ENCODE measurements at regions not wholly inside any gene's neighbourhood (a gene's known extent, or its start where the extent isn't known, plus 50 kb on each side); places are given as distances from the start of the nearest gene placed in this dataset.

GRCh38 chr10:56596257-56596656 is 235.2 kb upstream of the ZWINT start:
- no peak for ATAC-seq
- TF ChIP-seq CSDC2 (CRISPR knock-in tag; IDR thresholded peaks at IDR 0.05) (no peak), POU6F1 (CRISPR knock-in tag; IDR thresholded peaks at IDR 0.05; ENCODE audit: borderline replicate concordance, low read depth) (no peak), ISL1 (CRISPR knock-in tag; IDR thresholded peaks at IDR 0.05) (no peak), ZNF565 (CRISPR knock-in tag; conservative IDR thresholded peaks at IDR 0.05; ENCODE audit: low read depth) (no peak), ESRRG (CRISPR knock-in tag; IDR thresholded peaks at IDR 0.05) (no peak), OSR1 (CRISPR knock-in tag; IDR thresholded peaks at IDR 0.05) (no peak), SNAI2 (CRISPR knock-in tag; IDR thresholded peaks at IDR 0.05) (no peak), PATZ1 (CRISPR knock-in tag; IDR thresholded peaks at IDR 0.05; ENCODE audit: borderline replicate concordance) (no peak), TOX (CRISPR knock-in tag; IDR thresholded peaks at IDR 0.05; ENCODE audit: borderline replicate concordance) (no peak), PPARA (CRISPR knock-in tag; IDR thresholded peaks at IDR 0.05; ENCODE audit: borderline replicate concordance) (no peak), CREB5 (CRISPR knock-in tag; IDR thresholded peaks at IDR 0.05; ENCODE audit: low read depth) (no peak), ARNTL (CRISPR knock-in tag; IDR thresholded peaks at IDR 0.05; ENCODE audit: borderline replicate concordance, low read depth) (no peak)
- TF ChIP-seq, protein P1, sequence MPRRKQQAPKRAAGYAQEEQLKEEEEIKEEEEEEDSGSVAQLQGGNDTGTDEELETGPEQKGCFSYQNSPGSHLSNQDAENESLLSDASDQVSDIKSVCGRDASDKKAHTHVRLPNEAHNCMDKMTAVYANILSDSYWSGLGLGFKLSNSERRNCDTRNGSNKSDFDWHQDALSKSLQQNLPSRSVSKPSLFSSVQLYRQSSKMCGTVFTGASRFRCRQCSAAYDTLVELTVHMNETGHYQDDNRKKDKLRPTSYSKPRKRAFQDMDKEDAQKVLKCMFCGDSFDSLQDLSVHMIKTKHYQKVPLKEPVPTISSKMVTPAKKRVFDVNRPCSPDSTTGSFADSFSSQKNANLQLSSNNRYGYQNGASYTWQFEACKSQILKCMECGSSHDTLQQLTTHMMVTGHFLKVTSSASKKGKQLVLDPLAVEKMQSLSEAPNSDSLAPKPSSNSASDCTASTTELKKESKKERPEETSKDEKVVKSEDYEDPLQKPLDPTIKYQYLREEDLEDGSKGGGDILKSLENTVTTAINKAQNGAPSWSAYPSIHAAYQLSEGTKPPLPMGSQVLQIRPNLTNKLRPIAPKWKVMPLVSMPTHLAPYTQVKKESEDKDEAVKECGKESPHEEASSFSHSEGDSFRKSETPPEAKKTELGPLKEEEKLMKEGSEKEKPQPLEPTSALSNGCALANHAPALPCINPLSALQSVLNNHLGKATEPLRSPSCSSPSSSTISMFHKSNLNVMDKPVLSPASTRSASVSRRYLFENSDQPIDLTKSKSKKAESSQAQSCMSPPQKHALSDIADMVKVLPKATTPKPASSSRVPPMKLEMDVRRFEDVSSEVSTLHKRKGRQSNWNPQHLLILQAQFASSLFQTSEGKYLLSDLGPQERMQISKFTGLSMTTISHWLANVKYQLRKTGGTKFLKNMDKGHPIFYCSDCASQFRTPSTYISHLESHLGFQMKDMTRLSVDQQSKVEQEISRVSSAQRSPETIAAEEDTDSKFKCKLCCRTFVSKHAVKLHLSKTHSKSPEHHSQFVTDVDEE (CRISPR knock-in tag; IDR thresholded peaks at IDR 0.05), result no peak

DNA sequence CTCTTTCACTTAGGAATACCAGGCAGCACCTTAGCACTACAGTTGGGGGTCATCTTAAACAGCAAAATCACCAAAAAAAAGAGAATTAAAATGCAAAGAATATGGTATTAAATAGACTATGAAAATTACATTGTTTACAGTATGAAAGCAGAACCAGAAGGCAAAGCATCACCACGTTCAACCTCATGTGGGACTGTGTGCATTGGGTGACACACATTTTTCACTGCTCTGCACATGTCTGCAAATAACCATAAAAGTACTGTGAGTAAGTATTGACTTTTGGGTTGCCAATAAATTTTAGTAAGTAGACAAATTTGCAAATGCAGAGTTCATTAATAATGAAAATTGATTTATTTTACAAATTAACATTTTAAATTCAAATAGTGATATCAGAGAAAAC is 232.1 kb upstream of the ZWINT start:
- TF ChIP-seq, protein P2, sequence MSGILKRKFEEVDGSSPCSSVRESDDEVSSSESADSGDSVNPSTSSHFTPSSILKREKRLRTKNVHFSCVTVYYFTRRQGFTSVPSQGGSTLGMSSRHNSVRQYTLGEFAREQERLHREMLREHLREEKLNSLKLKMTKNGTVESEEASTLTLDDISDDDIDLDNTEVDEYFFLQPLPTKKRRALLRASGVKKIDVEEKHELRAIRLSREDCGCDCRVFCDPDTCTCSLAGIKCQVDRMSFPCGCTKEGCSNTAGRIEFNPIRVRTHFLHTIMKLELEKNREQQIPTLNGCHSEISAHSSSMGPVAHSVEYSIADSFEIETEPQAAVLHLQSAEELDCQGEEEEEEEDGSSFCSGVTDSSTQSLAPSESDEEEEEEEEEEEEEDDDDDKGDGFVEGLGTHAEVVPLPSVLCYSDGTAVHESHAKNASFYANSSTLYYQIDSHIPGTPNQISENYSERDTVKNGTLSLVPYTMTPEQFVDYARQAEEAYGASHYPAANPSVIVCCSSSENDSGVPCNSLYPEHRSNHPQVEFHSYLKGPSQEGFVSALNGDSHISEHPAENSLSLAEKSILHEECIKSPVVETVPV (CRISPR knock-in tag; IDR thresholded peaks at IDR 0.05), result no peak
- no peak for TF ChIP-seq ZNF8 (CRISPR knock-in tag; IDR thresholded peaks at IDR 0.05)
- TF ChIP-seq RARB (CRISPR knock-in tag; IDR thresholded peaks at IDR 0.05), result no peak
- TF ChIP-seq CSDC2 (CRISPR knock-in tag; IDR thresholded peaks at IDR 0.05), result no peak
- TF ChIP-seq ZFP3 (CRISPR knock-in tag; IDR thresholded peaks at IDR 0.05), result no peak
- TF ChIP-seq OSR1 (CRISPR knock-in tag; IDR thresholded peaks at IDR 0.05), result no peak
- no peak for TF ChIP-seq ZNF70 (CRISPR knock-in tag; IDR thresholded peaks at IDR 0.05)
- no peak for TF ChIP-seq PATZ1 (CRISPR knock-in tag; IDR thresholded peaks at IDR 0.05; ENCODE audit: borderline replicate concordance)
- TF ChIP-seq TCF4 (CRISPR knock-in tag; IDR thresholded peaks at IDR 0.05; ENCODE audit: borderline replicate concordance), result no peak
- TF ChIP-seq ZFP30 (CRISPR knock-in tag; IDR thresholded peaks at IDR 0.05), result no peak
- TF ChIP-seq PPARA (CRISPR knock-in tag; IDR thresholded peaks at IDR 0.05; ENCODE audit: borderline replicate concordance), result no peak
- no peak for TF ChIP-seq TOX (CRISPR knock-in tag; IDR thresholded peaks at IDR 0.05; ENCODE audit: borderline replicate concordance)
- no peak for TF ChIP-seq ESRRG (CRISPR knock-in tag; IDR thresholded peaks at IDR 0.05)
- no peak for TF ChIP-seq POU6F1 (CRISPR knock-in tag; IDR thresholded peaks at IDR 0.05; ENCODE audit: borderline replicate concordance, low read depth)
- TF ChIP-seq ISL1 (CRISPR knock-in tag; IDR thresholded peaks at IDR 0.05), result no peak
- no peak for TF ChIP-seq CREB5 (CRISPR knock-in tag; IDR thresholded peaks at IDR 0.05; ENCODE audit: low read depth)
- no peak for TF ChIP-seq SNAI2 (CRISPR knock-in tag; IDR thresholded peaks at IDR 0.05)
- TF ChIP-seq ARNTL (CRISPR knock-in tag; IDR thresholded peaks at IDR 0.05; ENCODE audit: borderline replicate concordance, low read depth), result no peak
- ATAC-seq, result no peak
